Transverse colon (tissue), 4 donors: ENCODE measurements at regions not wholly inside any gene's neighbourhood (a gene's known extent, or its start where the extent isn't known, plus 50 kb on each side); places are given as distances from the start of the nearest gene placed in this dataset.
"Not testable (repeated sequence)": the region's sequence is repeated elsewhere in the genome, so short reads cannot be mapped to it uniquely, and the experiment has no call there.

Source experiments
- DNase-seq: peaks from one replicate; pipeline ENCODE4 v3.0.0-alpha.2; 2019
- H3K27ac ChIP-seq, 4 donors: fragments of 200-600 bp; sonication (generic); 2 replicates each; pipeline ENCODE4 v1.5.1; 2016 to 2018; ENCODE audit warnings: inconsistent platforms in 4 of 4
- H3K27me3 ChIP-seq: fragments of 200-600 bp; sonication (generic); 2 replicates; pipeline ENCODE4 v1.5.1; 2017; ENCODE audit warnings: inconsistent platforms
- H3K36me3 ChIP-seq, 4 donors: fragments of 200-600 bp; sonication (generic); 2 replicates each; pipeline ENCODE4 v1.5.1; 2017 to 2019; ENCODE audit warnings: inconsistent platforms in 4 of 4
- H3K4me1 ChIP-seq, 4 donors: fragments of 200-600 bp; sonication (generic); 2 replicates each; pipeline ENCODE4 v1.5.1; 2017 to 2020; ENCODE audit warnings: inconsistent platforms in 4 of 4
- H3K4me3 ChIP-seq, 4 donors: fragments of 200-600 bp; sonication (generic); 1 replicate in 1 of 4; 2 replicates in 3 of 4; pipeline versions ENCODE4 v1.5.1 to v1.6.1; 2017 to 2019; ENCODE audit warnings: inconsistent platforms in 4 of 4
- H3K9me3 ChIP-seq, 2 donors: fragments of 200-600 bp; sonication (generic); 2 replicates each; pipeline ENCODE4 v1.5.1; 2017 to 2019; ENCODE audit warnings: inconsistent platforms in 2 of 2
- EP300 ChIP-seq: sonication (generic); formaldehyde crosslinking; IDR thresholded peaks from one replicate; pipeline ENCODE4 v1.6.1; 2017; ENCODE audit warnings: antibody characterized with exemption, low read depth
- POLR2A ChIP-seq: fragments of 450-650 bp; IDR thresholded peaks from one replicate; pipeline ENCODE4 v1.6.1; 2016; ENCODE audit warnings: antibody characterized with exemption, mild to moderate bottlenecking, moderate library complexity
- POLR2AphosphoS5 ChIP-seq, 3 donors: sonication (generic); formaldehyde crosslinking; IDR thresholded peaks; one replicate each; pipeline ENCODE4 v1.6.1; 2016; ENCODE audit warnings: antibody characterized with exemption in 3 of 3
- WGBS, 2 donors: methylation state at CpG; one replicate each; pipeline ENCODE4 v1.1.5; 2018; ENCODE audit warnings: low coverage in 1 of 2; 5-methylcytosine and 5-hydroxymethylcytosine counted together
- in situ Hi-C, 4 donors: fragments of 200-750 bp; cut with MboI; loops; one replicate each; pipeline versions ENCODE4 v1.15.0 to v1.15.1; 2017; ENCODE audit warnings: low sequenced_read_pairs in 3 of 4, low pct_ligation_motif_present in 1 of 4, low pct_unique_long_range_greater_than_20kb in 1 of 4
- intact Hi-C: fragments of 100-400 bp; cut with DNase I; formaldehyde crosslinking; loops from one replicate; pipeline ENCODE4 v1.15.1; 2023; ENCODE audit warnings: low total_unique reads
- TF ChIP-seq, protein P1 (sequence below), 5 experiments: fragments of 200-600 bp in 3 of 5; fragments of 450-650 bp in 2 of 5; sonication (generic) in 3 of 5; IDR thresholded peaks; 1 replicate in 2 of 5; 2 replicates in 3 of 5; pipeline ENCODE4 v1.5.1; 2016 to 2017; ENCODE audit warnings: antibody characterized with exemption in 5 of 5, inconsistent platforms in 3 of 5, mild to moderate bottlenecking in 2 of 5, moderate library complexity in 1 of 5

DNA sequence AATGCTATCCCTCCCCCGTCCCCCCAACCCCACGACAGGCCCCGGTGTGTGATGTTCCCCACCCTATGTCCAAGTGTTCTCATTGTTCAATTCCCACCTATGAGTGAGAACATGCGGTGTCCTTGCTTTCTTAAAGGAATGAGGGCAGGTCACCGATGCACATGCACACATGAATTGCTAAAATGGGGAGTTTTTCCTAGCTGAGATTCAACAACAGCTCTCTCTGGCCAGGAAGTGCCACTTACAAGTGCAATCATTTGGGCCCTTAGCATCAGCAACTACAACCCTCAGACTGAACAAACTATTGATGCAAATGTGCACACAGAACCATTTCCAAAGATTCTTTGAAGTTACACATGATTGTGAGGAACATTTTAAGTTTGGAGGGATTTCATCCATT, 95.7 kb upstream of the IQCM start:
- H3K27me3 ChIP-seq, result no peaks in the 10 kb centered on the region
- no peak for DNase-seq
- H3K27ac ChIP-seq, result peak overlapping the region; percentile 58 to 73 (median 65)
- H3K4me1 ChIP-seq, result peaks cover 0 to 27% (median 10%) of the 10 kb centered on the region in 4 donors
- TF ChIP-seq EP300 (no peak), POLR2A (no peak), POLR2AphosphoS5 (IDR thresholded peaks at IDR 0.05) (no peak)
- TF ChIP-seq, protein P1, sequence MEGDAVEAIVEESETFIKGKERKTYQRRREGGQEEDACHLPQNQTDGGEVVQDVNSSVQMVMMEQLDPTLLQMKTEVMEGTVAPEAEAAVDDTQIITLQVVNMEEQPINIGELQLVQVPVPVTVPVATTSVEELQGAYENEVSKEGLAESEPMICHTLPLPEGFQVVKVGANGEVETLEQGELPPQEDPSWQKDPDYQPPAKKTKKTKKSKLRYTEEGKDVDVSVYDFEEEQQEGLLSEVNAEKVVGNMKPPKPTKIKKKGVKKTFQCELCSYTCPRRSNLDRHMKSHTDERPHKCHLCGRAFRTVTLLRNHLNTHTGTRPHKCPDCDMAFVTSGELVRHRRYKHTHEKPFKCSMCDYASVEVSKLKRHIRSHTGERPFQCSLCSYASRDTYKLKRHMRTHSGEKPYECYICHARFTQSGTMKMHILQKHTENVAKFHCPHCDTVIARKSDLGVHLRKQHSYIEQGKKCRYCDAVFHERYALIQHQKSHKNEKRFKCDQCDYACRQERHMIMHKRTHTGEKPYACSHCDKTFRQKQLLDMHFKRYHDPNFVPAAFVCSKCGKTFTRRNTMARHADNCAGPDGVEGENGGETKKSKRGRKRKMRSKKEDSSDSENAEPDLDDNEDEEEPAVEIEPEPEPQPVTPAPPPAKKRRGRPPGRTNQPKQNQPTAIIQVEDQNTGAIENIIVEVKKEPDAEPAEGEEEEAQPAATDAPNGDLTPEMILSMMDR (IDR thresholded peaks at IDR 0.05), result no peak
- no peaks in the 10 kb centered on the region for H3K9me3 ChIP-seq
- in situ Hi-C loops (no loop called here), intact Hi-C loops (no loop called here)
- 93% methylated on average over 5 of the region's 5 CpGs; no CpG with 5 or more reads in 1 of the 2 donors for WGBS, 2 donors
- H3K4me3 ChIP-seq, result no peak overlapping the region
- H3K36me3 ChIP-seq, result no peaks in the 10 kb centered on the region

DNA sequence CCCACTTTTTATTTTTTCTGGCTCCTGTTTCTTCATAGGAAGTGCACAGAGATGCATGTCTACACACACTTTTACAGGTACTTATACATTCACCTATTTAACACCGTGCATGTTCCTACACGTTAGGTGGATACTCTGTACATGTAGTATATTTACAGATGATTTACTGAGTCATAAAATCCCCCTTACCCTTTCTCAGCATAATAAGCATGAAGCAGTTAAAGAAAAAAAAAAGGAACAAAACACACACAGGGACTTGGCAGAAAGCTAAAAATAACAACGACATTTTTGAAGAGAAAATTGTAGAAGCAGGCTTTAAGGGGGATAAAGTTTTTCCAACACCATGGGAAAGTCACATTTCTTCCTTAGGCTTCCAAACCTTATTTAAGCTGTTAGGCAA, 96.4 kb upstream of the IQCM start:
- Histone ChIP-seq H3K27ac (peak overlapping the region in 3 of 4 donors; percentile 61 to 73 (median 69)), H3K4me3 (no peak overlapping the region), H3K36me3 (no peaks in the 10 kb centered on the region), H3K9me3 (no peaks in the 10 kb centered on the region), H3K4me1 (peaks cover 0 to 27% (median 10%) of the 10 kb centered on the region in 4 donors), H3K27me3 (no peaks in the 10 kb centered on the region)
- TF ChIP-seq EP300 (no peak), POLR2AphosphoS5 (IDR thresholded peaks at IDR 0.05) (no peak), POLR2A (no peak)
- TF ChIP-seq, protein P1 (IDR thresholded peaks at IDR 0.05), result no peak
- WGBS, 2 donors, result 14 to 18% methylated on average over 2 to 3 of the region's 3 CpGs
- intact Hi-C loops (no loop called here), in situ Hi-C loops (no loop called here)
- DNase-seq, result no peak

DNA sequence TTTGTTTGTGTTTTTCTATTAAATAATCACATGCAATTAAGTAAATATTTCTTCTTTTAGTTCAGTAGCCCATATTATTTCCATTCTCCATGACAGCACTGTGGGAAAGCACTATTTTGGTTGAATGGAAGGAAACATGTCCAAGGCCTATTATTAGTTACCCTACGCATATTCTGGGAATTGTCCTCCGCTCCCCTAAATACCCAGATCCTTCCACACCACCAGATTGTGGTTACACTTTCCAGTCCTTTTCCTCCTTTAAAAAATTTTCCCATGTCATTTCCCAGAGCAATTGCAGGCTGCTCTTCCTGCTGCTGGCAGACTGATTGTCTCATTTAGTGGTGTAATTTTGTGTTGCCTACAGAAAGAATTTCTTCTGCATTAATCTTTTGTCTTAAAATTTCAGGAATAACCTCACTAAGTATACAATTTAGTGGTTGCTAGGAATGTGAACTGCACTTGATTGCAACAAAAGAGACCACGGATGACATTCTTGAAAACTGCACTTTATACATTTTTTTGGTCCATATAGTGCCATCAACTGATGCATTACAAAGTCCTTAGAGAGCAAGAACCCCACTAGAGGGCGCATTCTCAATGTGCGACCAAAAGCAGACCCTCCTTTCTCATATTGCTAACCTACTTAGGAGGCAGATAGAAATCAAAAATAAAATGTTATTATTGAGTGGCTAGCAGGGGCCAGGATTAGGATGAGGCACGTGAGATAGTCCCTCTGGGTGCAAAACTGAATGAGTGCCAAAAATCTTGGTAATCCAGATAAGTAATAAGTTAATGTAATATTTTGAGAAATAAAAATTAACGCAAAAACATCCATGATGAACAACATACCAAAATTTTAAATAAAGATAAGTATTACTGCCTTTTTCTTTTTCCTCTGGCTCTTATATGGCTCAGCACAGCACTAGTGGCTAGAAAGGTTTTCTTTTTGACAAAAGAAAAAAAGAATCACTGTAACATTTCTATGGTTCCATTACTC, 98.8 kb upstream of the IQCM start:
- in situ Hi-C loops, result no loop called here
- peak; percentile 45 for DNase-seq

DNA sequence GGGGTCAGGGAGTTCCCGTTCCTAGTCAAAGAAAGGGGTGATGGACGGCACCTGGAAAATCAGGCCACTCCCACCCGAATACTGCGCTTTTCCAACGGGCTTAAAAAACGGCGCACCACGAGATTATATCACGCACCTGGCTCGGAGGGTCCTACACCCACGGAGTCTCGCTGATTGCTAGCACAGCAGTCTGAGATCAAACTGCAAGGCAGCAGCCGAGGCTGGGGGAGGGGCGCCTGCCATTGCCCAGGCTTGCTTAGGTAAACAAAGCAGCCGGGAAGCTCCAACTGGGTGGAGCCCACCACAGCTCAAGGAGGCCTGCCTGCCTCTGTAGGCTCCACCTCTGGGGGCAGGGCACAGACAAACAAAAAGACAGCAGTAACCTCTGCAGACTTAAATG, 100.1 kb upstream of the IQCM start:
- in situ Hi-C loops, DNase-seq: not testable (repeated sequence)
- 86% methylated on average over 15 of the region's 15 CpGs; no CpG with 5 or more reads in 1 of the 2 donors for WGBS, 2 donors

More for the DNA sequence above, 98.8 kb upstream of the IQCM start:
- H3K27me3 ChIP-seq, result no peaks in the 10 kb centered on the region
- H3K27ac ChIP-seq, result no peak overlapping the region
- TF ChIP-seq POLR2A (no peak), POLR2AphosphoS5 (IDR thresholded peaks at IDR 0.05) (no peak), EP300 (no peak)
- TF ChIP-seq, protein P1 (IDR thresholded peaks at IDR 0.05), result peak; percentile 35 to 60 (median 41)
- H3K9me3 ChIP-seq, result no peaks in the 10 kb centered on the region
- intact Hi-C loops, result no loop called here
- H3K36me3 ChIP-seq, result no peaks in the 10 kb centered on the region
- H3K4me1 ChIP-seq, result peaks cover 0 to 20% (median 7%) of the 10 kb centered on the region in 4 donors
- WGBS, 2 donors, result 52 to 56% methylated on average over 7 of the region's 7 CpGs
- H3K4me3 ChIP-seq, result no peak overlapping the region

More for the DNA sequence above, 100.1 kb upstream of the IQCM start:
- H3K27me3 ChIP-seq, H3K27ac ChIP-seq, H3K36me3 ChIP-seq, H3K9me3 ChIP-seq, intact Hi-C loops, H3K4me3 ChIP-seq: not testable (repeated sequence)
- peaks cover 0 to 12% (median under 1%) of the 10 kb centered on the region in 4 donors for H3K4me1 ChIP-seq
